ENCODE measurements at regions not wholly inside any gene's neighbourhood (a gene's known extent, or its start where the extent isn't known, plus 50 kb on each side); places are given as distances from the start of the nearest gene placed in this dataset.

DNA sequence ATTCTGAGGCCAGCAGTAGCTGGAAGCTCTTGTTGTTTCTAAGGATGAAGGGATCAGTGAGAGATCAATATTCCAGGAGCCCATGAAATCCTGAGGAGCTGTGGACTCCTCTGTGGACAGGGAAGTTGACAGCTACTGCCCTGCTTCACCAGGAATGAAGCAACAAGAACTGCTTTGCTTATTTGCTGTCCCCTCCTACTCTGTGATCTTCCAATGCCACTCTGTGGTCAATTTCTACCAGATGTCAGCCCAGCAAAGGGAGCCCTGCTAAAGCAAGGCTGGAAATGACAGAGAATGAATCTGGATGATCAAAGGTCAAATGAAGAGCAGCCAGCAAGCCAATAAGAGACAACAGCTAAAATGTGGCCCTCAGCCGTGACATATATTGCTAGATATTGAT is 227.5 kb upstream of the CHRM2 start:
- FAIRE-seq (no peak), DNase-seq (ENCODE audit: low read depth) (no peak)
- Histone ChIP-seq H3K4me3 (ENCODE audit: low read depth, low read length) (no peak overlapping the region), H3K27me3 (ENCODE audit: control insufficient read depth, insufficient read depth, low read length) (no peaks in the 10 kb centered on the region), H3K36me3 (ENCODE audit: control insufficient read depth, insufficient read depth, low read length) (no peaks in the 10 kb centered on the region)
- TF ChIP-seq, protein P1, sequence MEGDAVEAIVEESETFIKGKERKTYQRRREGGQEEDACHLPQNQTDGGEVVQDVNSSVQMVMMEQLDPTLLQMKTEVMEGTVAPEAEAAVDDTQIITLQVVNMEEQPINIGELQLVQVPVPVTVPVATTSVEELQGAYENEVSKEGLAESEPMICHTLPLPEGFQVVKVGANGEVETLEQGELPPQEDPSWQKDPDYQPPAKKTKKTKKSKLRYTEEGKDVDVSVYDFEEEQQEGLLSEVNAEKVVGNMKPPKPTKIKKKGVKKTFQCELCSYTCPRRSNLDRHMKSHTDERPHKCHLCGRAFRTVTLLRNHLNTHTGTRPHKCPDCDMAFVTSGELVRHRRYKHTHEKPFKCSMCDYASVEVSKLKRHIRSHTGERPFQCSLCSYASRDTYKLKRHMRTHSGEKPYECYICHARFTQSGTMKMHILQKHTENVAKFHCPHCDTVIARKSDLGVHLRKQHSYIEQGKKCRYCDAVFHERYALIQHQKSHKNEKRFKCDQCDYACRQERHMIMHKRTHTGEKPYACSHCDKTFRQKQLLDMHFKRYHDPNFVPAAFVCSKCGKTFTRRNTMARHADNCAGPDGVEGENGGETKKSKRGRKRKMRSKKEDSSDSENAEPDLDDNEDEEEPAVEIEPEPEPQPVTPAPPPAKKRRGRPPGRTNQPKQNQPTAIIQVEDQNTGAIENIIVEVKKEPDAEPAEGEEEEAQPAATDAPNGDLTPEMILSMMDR (IDR thresholded peaks at IDR 0.05; ENCODE audit: insufficient read depth, low read length, severe bottlenecking) = no peak

GRCh38 chr7:136637813-136638212 is 230.6 kb upstream of the CHRM2 start:
- no peaks in the 10 kb centered on the region for H3K36me3 ChIP-seq (ENCODE audit: control insufficient read depth, insufficient read depth, low read length)
- DNase-seq (ENCODE audit: low read depth) (peak; percentile 7), FAIRE-seq (no peak)
- TF ChIP-seq, protein P1 (IDR thresholded peaks at IDR 0.05; ENCODE audit: insufficient read depth, low read length, severe bottlenecking) = no peak
- no peaks in the 10 kb centered on the region for H3K27me3 ChIP-seq (ENCODE audit: control insufficient read depth, insufficient read depth, low read length)
- H3K4me3 ChIP-seq (ENCODE audit: low read depth, low read length) = no peak overlapping the region

DNA sequence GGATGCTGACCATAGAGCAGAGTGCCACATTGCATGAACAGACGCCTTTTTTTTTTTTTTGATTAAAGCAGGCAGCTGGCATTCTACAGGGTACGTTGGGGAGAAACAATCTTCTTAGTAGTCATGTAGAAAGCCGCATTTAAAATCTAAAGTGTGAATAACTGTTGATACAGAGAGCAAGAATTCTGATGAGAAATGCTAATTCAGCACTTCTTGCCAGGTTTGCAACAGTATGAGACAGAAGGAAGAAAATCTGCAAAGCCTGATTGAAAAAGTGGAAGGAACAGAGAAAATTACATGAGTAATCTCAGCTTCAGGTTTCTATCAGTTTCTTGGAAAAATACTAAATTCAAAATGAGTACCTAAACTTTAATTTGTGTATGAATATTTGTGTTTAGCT is 232.7 kb upstream of the CHRM2 start:
- Histone ChIP-seq H3K4me3 (ENCODE audit: low read depth, low read length) (no peak overlapping the region), H3K36me3 (ENCODE audit: control insufficient read depth, insufficient read depth, low read length) (no peaks in the 10 kb centered on the region), H3K27me3 (ENCODE audit: control insufficient read depth, insufficient read depth, low read length) (no peaks in the 10 kb centered on the region)
- TF ChIP-seq, protein P1 (IDR thresholded peaks at IDR 0.05; ENCODE audit: insufficient read depth, low read length, severe bottlenecking) = no peak
- DNase-seq (ENCODE audit: low read depth) = peak; percentile 1
- FAIRE-seq = no peak

DNA sequence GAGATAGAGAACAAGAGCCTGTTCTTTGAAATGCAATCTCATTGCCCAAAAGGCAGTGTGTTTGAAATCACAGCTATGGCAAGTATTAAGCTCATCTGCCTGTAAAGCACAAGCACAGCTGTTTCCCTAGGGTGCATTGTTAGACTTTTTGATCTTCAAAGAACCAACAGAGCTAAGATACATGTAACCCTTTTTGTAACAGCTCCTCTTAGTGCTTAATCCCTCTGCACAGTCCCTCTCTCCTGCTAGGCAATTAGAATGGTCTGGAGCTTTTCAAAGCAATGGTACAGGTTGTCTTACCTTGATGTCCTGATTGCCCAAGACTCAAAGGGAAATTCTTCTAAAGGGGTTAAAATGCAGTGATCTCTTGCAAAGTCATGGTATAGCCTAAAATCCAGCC is 249.6 kb upstream of the CHRM2 start:
- TF ChIP-seq, protein P1 (IDR thresholded peaks at IDR 0.05; ENCODE audit: insufficient read depth, low read length, severe bottlenecking) = no peak
- H3K27me3 ChIP-seq (ENCODE audit: control insufficient read depth, insufficient read depth, low read length) = no peaks in the 10 kb centered on the region
- H3K36me3 ChIP-seq (ENCODE audit: control insufficient read depth, insufficient read depth, low read length) = no peaks in the 10 kb centered on the region
- DNase-seq (ENCODE audit: low read depth) (no peak), FAIRE-seq (no peak)
- no peak overlapping the region for H3K4me3 ChIP-seq (ENCODE audit: low read depth, low read length)

GRCh38 chr7:136617176-136617575 is 251.3 kb upstream of the CHRM2 start:
- H3K36me3 ChIP-seq (ENCODE audit: control insufficient read depth, insufficient read depth, low read length) = no peaks in the 10 kb centered on the region
- TF ChIP-seq, protein P1 (IDR thresholded peaks at IDR 0.05; ENCODE audit: insufficient read depth, low read length, severe bottlenecking) = no peak
- no peak overlapping the region for H3K4me3 ChIP-seq (ENCODE audit: low read depth, low read length)
- FAIRE-seq (no peak), DNase-seq (ENCODE audit: low read depth) (no peak)
- no peaks in the 10 kb centered on the region for H3K27me3 ChIP-seq (ENCODE audit: control insufficient read depth, insufficient read depth, low read length)

DNA sequence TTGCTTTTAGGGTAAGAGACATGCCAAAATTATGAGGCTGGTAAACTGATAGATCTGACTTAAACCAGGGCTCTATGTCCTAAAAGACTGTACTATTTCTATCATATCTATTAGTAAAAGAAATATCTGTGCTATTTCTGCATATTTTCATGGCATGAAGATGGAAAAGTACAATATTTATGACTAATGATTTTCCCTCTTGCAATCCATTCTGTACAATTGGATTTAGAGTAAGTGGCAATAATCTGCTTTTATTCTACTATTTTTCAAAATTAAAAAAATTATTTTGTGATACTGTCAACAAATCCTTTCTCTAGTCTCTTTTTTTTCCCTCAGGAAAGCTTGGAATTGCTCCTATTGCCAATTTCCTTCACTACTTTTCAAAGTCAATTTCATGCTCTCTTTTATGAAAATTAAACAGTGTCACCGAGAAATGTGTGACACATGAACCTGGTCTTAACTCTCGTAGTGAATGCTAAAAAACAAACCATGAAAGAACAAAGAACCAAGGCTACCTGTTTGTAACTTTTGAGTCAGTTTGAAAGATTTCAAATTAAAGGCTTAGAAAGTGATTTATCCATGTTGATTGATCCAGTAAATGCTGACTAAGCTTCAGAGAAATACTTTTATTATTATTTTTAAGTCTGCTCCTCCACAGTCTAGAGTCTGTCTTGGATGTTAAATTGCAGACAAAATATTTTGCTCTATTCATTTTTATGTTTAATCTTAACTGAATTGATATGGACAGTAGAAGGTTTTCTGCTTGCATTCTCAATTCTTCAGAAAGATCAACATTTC is 262.7 kb upstream of the CHRM2 start:
- FAIRE-seq = no peak

More for the DNA sequence above, 262.7 kb upstream of the CHRM2 start:
- Histone ChIP-seq H3K36me3 (ENCODE audit: control insufficient read depth, insufficient read depth, low read length) (no peaks in the 10 kb centered on the region), H3K4me3 (ENCODE audit: low read depth, low read length) (no peak overlapping the region), H3K27me3 (ENCODE audit: control insufficient read depth, insufficient read depth, low read length) (no peaks in the 10 kb centered on the region)
- DNase-seq (ENCODE audit: low read depth) = no peak
- TF ChIP-seq, protein P1 (IDR thresholded peaks at IDR 0.05; ENCODE audit: insufficient read depth, low read length, severe bottlenecking) = no peak

Measured in bronchial epithelial cell (primary cell).